B cell (primary cell): ENCODE measurements at regions not wholly inside any gene's neighbourhood (a gene's known extent, or its start where the extent isn't known, plus 50 kb on each side); places are given as distances from the start of the nearest gene placed in this dataset.

Experiments
- ATAC-seq: fragments of 200-7000 bp; cut with Tn5 transposase; one replicate; pipeline ENCODE4 v1.10.0; 2021; ENCODE audit warnings: low read depth, mild to moderate bottlenecking, moderate number of reproducible peaks, moderate library complexity
- CTCF ChIA-PET: fragments of 350-600 bp; sonication (Branson Sonifier 250); formaldehyde crosslinking; loops from one replicate; lab custom pipeline; 2021; ENCODE audit warnings: antibody characterized with exemption, inconsistent platforms; lab: Charles Lee
- POLR2A ChIA-PET: fragments of 350-600 bp; sonication (Branson Sonifier 250); formaldehyde crosslinking; loops from one replicate; lab custom pipeline; 2021; ENCODE audit warnings: antibody characterized with exemption; lab: Charles Lee
- DNase-seq: peaks from one replicate; pipeline ENCODE4 v3.0.0; 2013
- H2AFZ ChIP-seq: 2 replicates; pipeline ENCODE4 v1.6.1; 2012; ENCODE audit warnings: mild to moderate bottlenecking, low read depth, low read length; ENCODE audit not compliant: insufficient read depth, poor library complexity, severe bottlenecking
- H3K27ac ChIP-seq, 2 donors: 1 replicate in 1 of 2; 2 replicates in 1 of 2; pipeline ENCODE4 v1.5.1; 2012 to 2013; ENCODE audit warnings: low read length in 2 of 2, mild to moderate bottlenecking in 2 of 2, moderate library complexity in 1 of 2
- H3K27me3 ChIP-seq, 4 experiments: fragments of 200-600 bp in 1 of 4; sonication (generic) in 1 of 4; replicated peaks in 1 of 4; 1 replicate in 2 of 4; 2 replicates in 2 of 4; pipeline versions ENCODE4 v1.6.1 to v1.7.0; 2013 to 2016; ENCODE audit warnings: low read length in 3 of 4, mild to moderate bottlenecking in 2 of 4, mixed read lengths in 1 of 4, moderate library complexity in 1 of 4; ENCODE audit not compliant: insufficient read depth in 4 of 4, control insufficient read depth in 3 of 4; ENCODE audit errors: control extremely low read depth in 1 of 4
- H3K36me3 ChIP-seq, 2 experiments: replicated peaks in 1 of 2; 1 replicate in 1 of 2; 2 replicates in 1 of 2; pipeline versions ENCODE4 v1.6.1 to v1.7.1; 2013; ENCODE audit warnings: low read length in 1 of 2; ENCODE audit not compliant: insufficient read depth in 2 of 2, control insufficient read depth in 1 of 2; ENCODE audit errors: control extremely low read depth in 1 of 2, extremely low read depth in 1 of 2
- H3K4me1 ChIP-seq, 2 donors: fragments of 200-600 bp in 1 of 2; sonication (generic) in 1 of 2; 1 replicate in 1 of 2; 2 replicates in 1 of 2; pipeline versions ENCODE4 v1.5.1 to v1.6.1; 2013 to 2017; ENCODE audit warnings: low read length in 2 of 2; ENCODE audit not compliant: control insufficient read depth in 2 of 2, insufficient read depth in 2 of 2
- H3K4me2 ChIP-seq: replicated peaks from 2 replicates; pipeline ENCODE3; 2012; ENCODE audit warnings: mild to moderate bottlenecking, low read depth, low read length; ENCODE audit not compliant: poor library complexity, severe bottlenecking
- H3K4me3 ChIP-seq, 5 experiments: fragments of 200-600 bp in 1 of 5; sonication (generic) in 1 of 5; 1 replicate in 3 of 5; 2 replicates in 2 of 5; pipeline versions ENCODE4 v1.5.1 to v1.7.0; 2011 to 2016; ENCODE audit warnings: low read length in 4 of 5, mild to moderate bottlenecking in 4 of 5, low read depth in 2 of 5, control low read depth in 1 of 5, moderate library complexity in 1 of 5; ENCODE audit not compliant: insufficient read depth in 1 of 5; ENCODE audit errors: control extremely low read depth in 1 of 5, extremely low read depth in 1 of 5
- H3K79me2 ChIP-seq: fragments of 200-600 bp; sonication (generic); one replicate; pipeline ENCODE4 v1.6.0; 2016; ENCODE audit warnings: low read length; ENCODE audit not compliant: control insufficient read depth, insufficient read depth
- H3K9ac ChIP-seq: fragments of 200-600 bp; sonication (generic); 2 replicates; pipeline ENCODE4 v1.6.1; 2017; ENCODE audit warnings: mild to moderate bottlenecking, low read length, moderate library complexity
- H3K9me3 ChIP-seq, 3 donors: one replicate each; pipeline versions ENCODE4 v1.6.1 to v1.7.1; 2013; ENCODE audit warnings: low read length in 2 of 3; ENCODE audit not compliant: control insufficient read depth in 2 of 3, insufficient read depth in 1 of 3; ENCODE audit errors: control extremely low read depth in 1 of 3
- H4K20me1 ChIP-seq: 2 replicates; pipeline ENCODE4 v1.6.0; 2012; ENCODE audit warnings: mild to moderate bottlenecking, low read length; ENCODE audit not compliant: insufficient read depth, control insufficient read depth, poor library complexity, severe bottlenecking
- H3K27ac Mint-ChIP-seq: one replicate; pipeline ENCODE4 v1.8.0; 2021; ENCODE audit warnings: mixed read lengths
- H3K27me3 Mint-ChIP-seq: one replicate; pipeline ENCODE4 v1.8.0; 2021; ENCODE audit warnings: mixed read lengths
- H3K4me1 Mint-ChIP-seq: one replicate; pipeline ENCODE4 v1.8.0; 2021; ENCODE audit warnings: mixed read lengths
- H3K4me3 Mint-ChIP-seq: one replicate; pipeline ENCODE4 v1.8.0; 2021; ENCODE audit warnings: mixed read lengths
- H3K9me3 Mint-ChIP-seq: one replicate; pipeline ENCODE4 v1.8.0; 2022; ENCODE audit warnings: mixed read lengths; ENCODE audit not compliant: insufficient read depth
- EZH2 ChIP-seq: IDR thresholded peaks from 2 replicates; pipeline ENCODE4 v1.6.1; 2012; ENCODE audit warnings: borderline replicate concordance, low read depth, mild to moderate bottlenecking, moderate library complexity, low read length; ENCODE audit not compliant: insufficient read depth, poor library complexity, severe bottlenecking
- WGBS: methylation state at CpG from one replicate; pipeline ENCODE4 v1.1.5; 2013; ENCODE audit warnings: missing lambda C conversion rate; ENCODE audit not compliant: insufficient coverage; 5-methylcytosine and 5-hydroxymethylcytosine counted together
- intact Hi-C: fragments of 100-400 bp; cut with micrococcal nuclease; formaldehyde crosslinking; loops from one replicate; pipeline ENCODE4 v1.10.0; 2022
- TF ChIP-seq, protein P1 (sequence below): fragments of 200-600 bp; IDR thresholded peaks from one replicate; pipeline ENCODE4 v1.8.0; 2022; ENCODE audit warnings: antibody characterized with exemption, mild to moderate bottlenecking

DNA sequence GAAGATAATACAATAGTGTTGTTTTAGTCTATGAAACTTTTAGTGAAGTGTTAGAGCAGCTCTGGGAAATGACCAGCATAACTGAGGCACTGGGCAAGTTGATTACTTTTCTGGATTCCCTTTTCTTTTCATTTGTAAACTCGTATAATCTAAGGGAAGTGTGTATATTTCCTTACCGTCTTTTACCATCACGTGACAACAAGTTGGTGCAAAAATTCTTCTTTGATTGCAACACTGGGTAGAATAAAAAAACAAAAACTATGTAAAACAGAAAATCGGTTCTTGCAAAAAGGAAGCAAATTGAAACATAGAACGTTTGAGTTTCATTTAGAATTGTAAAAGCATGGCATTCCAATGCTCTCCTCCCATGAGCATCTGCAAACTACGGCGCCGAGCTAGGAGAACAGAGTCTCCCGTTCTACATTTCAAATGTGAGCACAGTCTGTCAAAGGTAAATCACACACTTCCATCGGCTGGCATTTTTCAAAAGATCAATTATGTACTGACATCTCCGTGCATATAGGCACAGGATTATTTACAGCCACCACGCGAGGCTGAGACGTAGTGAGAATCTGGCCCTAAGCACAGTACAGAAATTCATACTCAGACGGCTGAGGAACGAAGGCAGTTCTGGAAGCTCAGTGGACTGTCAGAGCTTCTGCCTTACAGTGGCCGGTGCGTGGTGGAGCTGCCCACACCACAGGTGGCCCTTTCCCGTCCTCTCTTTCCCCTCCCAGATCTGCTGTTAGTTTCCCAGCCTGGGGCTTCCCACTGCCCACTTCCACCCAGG, 314.0 kb downstream of the BMP7 start:
- H3K79me2 ChIP-seq = no peaks in the 10 kb centered on the region
- H3K4me1 Mint-ChIP-seq = no peaks in the 10 kb centered on the region
- 86% methylated on average over 14 of the region's 19 CpGs for WGBS

DNA sequence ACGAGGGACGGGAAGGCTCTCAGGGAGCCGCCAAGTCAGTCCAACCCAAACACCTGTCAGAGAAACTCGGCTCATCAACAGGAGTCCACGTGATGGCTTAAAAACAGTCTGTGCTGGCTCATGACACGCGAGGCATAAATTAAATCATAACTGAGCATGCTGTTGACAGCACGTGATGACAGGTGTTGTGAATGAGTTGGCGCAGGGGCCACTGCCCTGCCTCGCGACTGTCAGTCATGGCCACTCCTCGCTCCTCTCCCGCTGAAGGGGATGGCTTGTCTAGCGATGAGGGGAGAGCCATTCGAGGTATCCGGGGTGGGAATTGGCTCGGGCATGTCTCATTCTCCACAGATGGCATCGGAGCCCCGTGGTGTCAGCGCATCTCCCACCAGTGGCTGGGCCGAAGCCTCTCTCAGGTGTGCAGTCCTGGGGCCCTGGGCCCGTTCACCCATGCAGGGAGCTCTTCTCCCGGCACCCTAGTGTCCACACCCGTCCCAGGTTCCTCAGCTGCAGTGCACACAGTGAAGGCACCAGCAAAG, 313.3 kb downstream of the BMP7 start:
- Mint-ChIP-seq H3K4me3 (no peak overlapping the region), H3K27me3 (peaks cover 3% of the 10 kb centered on the region), H3K27ac (no peak overlapping the region), H3K9me3 (no peaks in the 10 kb centered on the region), H3K4me1 (no peaks in the 10 kb centered on the region)
- H3K79me2 ChIP-seq = no peaks in the 10 kb centered on the region
- no peak overlapping the region for H3K27ac ChIP-seq
- peaks cover 0 to 10% (median 0%) of the 10 kb centered on the region in 4 experiments for H3K27me3 ChIP-seq
- POLR2A ChIA-PET = no interaction called here
- peaks cover 0 to 15% (median 0%) of the 10 kb centered on the region in 3 donors for H3K9me3 ChIP-seq
- no peak overlapping the region for H3K4me3 ChIP-seq
- no peak overlapping the region for H3K9ac ChIP-seq
- no peaks in the 10 kb centered on the region for H4K20me1 ChIP-seq
- ATAC-seq (no peak), DNase-seq (no peak)
- H3K4me2 ChIP-seq = no peak overlapping the region
- 92% methylated on average over 24 of the region's 24 CpGs for WGBS
- CTCF ChIA-PET = no interaction called here
- intact Hi-C loops = no loop called here
- H2AFZ ChIP-seq = no peak overlapping the region
- H3K4me1 ChIP-seq = no peaks in the 10 kb centered on the region
- TF ChIP-seq, protein P1, sequence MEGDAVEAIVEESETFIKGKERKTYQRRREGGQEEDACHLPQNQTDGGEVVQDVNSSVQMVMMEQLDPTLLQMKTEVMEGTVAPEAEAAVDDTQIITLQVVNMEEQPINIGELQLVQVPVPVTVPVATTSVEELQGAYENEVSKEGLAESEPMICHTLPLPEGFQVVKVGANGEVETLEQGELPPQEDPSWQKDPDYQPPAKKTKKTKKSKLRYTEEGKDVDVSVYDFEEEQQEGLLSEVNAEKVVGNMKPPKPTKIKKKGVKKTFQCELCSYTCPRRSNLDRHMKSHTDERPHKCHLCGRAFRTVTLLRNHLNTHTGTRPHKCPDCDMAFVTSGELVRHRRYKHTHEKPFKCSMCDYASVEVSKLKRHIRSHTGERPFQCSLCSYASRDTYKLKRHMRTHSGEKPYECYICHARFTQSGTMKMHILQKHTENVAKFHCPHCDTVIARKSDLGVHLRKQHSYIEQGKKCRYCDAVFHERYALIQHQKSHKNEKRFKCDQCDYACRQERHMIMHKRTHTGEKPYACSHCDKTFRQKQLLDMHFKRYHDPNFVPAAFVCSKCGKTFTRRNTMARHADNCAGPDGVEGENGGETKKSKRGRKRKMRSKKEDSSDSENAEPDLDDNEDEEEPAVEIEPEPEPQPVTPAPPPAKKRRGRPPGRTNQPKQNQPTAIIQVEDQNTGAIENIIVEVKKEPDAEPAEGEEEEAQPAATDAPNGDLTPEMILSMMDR = no peak
- TF ChIP-seq EZH2 = no peak
- H3K36me3 ChIP-seq = no peaks in the 10 kb centered on the region

More for the DNA sequence above, 314.0 kb downstream of the BMP7 start:
- ATAC-seq = no peak
- no peak for DNase-seq
- Histone ChIP-seq H3K9ac (no peak overlapping the region), H3K27ac (no peak overlapping the region), H3K9me3 (peaks cover 0 to 15% (median 0%) of the 10 kb centered on the region in 3 donors), H3K27me3 (peaks cover 0 to 3% (median 0%) of the 10 kb centered on the region in 4 experiments), H4K20me1 (no peaks in the 10 kb centered on the region), H3K4me2 (no peak overlapping the region), H3K4me1 (no peaks in the 10 kb centered on the region), H2AFZ (no peak overlapping the region), H3K36me3 (no peaks in the 10 kb centered on the region), H3K4me3 (no peak overlapping the region)
- intact Hi-C loops = no loop called here
- TF ChIP-seq EZH2 = no peak
- TF ChIP-seq, protein P1 = no peak
- H3K27ac Mint-ChIP-seq = no peak overlapping the region
- H3K4me3 Mint-ChIP-seq = no peak overlapping the region
- no peaks in the 10 kb centered on the region for H3K9me3 Mint-ChIP-seq
- no peaks in the 10 kb centered on the region for H3K27me3 Mint-ChIP-seq
- CTCF ChIA-PET = no interaction called here
- POLR2A ChIA-PET = no interaction called here
